ENCODE measurements at regions not wholly inside any gene's neighbourhood (a gene's known extent, or its start where the extent isn't known, plus 50 kb on each side); places are given as distances from the start of the nearest gene placed in this dataset.
"Not testable (repeated sequence)": the region's sequence is repeated elsewhere in the genome, so short reads cannot be mapped to it uniquely, and the experiment has no call there.

- H3K27me3 Mint-ChIP-seq (ENCODE audit: low read depth): no peaks in the 10 kb centered on the region
- CTCF ChIA-PET: no interaction called here
- intact Hi-C loops (cut with micrococcal nuclease): no loop called here
- H3K4me3 Mint-ChIP-seq: no peak overlapping the region
- DNase-seq: no peak
- no peaks in the 10 kb centered on the region for H3K36me3 Mint-ChIP-seq (ENCODE audit: low read depth)
- no peaks in the 10 kb centered on the region for H3K4me1 Mint-ChIP-seq (ENCODE audit: low read depth)
- H3K9me3 Mint-ChIP-seq: peaks cover 9% of the 10 kb centered on the region
- H3K27ac Mint-ChIP-seq: no peak overlapping the region
Observed at GRCh38 chr12:17335487-17335886, 729.5 kb upstream of the LMO3 start.

DNA sequence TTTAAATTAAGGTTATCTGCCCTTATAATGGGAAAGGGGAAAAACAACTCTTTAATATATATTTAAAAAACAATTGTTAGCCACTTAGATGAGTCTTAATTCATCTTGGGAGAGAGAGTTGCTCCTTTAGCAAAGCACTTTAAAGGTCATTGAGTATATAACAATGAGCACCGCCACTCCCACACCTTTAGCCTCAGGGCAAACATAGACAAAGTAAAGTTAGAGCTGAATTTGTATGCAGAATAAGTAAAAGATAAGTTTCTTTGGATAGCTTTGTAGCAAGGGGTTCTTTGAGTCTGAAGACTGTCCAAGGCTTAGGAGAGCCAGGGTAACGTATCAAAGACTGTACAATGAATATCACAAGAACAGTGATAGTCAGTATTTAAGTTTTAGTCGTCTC lies 728.8 kb upstream of the LMO3 start:
- no peak overlapping the region for H3K4me3 Mint-ChIP-seq
- intact Hi-C loops (cut with micrococcal nuclease): no loop called here
- no peaks in the 10 kb centered on the region for H3K4me1 Mint-ChIP-seq (ENCODE audit: low read depth)
- CTCF ChIA-PET: no interaction called here
- H3K9me3 Mint-ChIP-seq: peaks cover 9% of the 10 kb centered on the region
- no peak overlapping the region for H3K27ac Mint-ChIP-seq
- DNase-seq: no peak
- no peaks in the 10 kb centered on the region for H3K36me3 Mint-ChIP-seq (ENCODE audit: low read depth)
- H3K27me3 Mint-ChIP-seq (ENCODE audit: low read depth): no peaks in the 10 kb centered on the region

GRCh38 chr12:17333287-17333686 lies 727.3 kb upstream of the LMO3 start:
- Mint-ChIP-seq H3K27ac (no peak overlapping the region), H3K4me3 (no peak overlapping the region), H3K27me3 (ENCODE audit: low read depth) (no peaks in the 10 kb centered on the region), H3K9me3 (peaks cover 9% of the 10 kb centered on the region), H3K4me1 (ENCODE audit: low read depth) (no peaks in the 10 kb centered on the region), H3K36me3 (ENCODE audit: low read depth) (no peaks in the 10 kb centered on the region)
- no peak for DNase-seq
- CTCF ChIA-PET: no interaction called here
- intact Hi-C loops (cut with micrococcal nuclease): no loop called here

- intact Hi-C loops (cut with micrococcal nuclease): no loop called here
- H3K9me3 Mint-ChIP-seq: no peaks in the 10 kb centered on the region
- H3K36me3 Mint-ChIP-seq (ENCODE audit: low read depth): no peaks in the 10 kb centered on the region
- H3K27ac Mint-ChIP-seq: no peak overlapping the region
- H3K27me3 Mint-ChIP-seq (ENCODE audit: low read depth): no peaks in the 10 kb centered on the region
- no peak for DNase-seq
- CTCF ChIA-PET: no interaction called here
- no peaks in the 10 kb centered on the region for H3K4me1 Mint-ChIP-seq (ENCODE audit: low read depth)
- no peak overlapping the region for H3K4me3 Mint-ChIP-seq
Observed at GRCh38 chr12:17326649-17327048, 720.7 kb upstream of the LMO3 start.

- Mint-ChIP-seq H3K4me3 (no peak overlapping the region), H3K27ac (no peak overlapping the region), H3K4me1 (ENCODE audit: low read depth) (no peaks in the 10 kb centered on the region), H3K9me3 (peaks cover 11% of the 10 kb centered on the region), H3K36me3 (ENCODE audit: low read depth) (no peaks in the 10 kb centered on the region), H3K27me3 (ENCODE audit: low read depth) (no peaks in the 10 kb centered on the region)
- intact Hi-C loops (cut with micrococcal nuclease): no loop called here
- DNase-seq: no peak
- CTCF ChIA-PET: no interaction called here
Observed at GRCh38 chr12:17322090-17322489, 716.1 kb upstream of the LMO3 start.

GRCh38 chr12:17304503-17305347 lies 698.8 kb upstream of the LMO3 start:
- DNase-seq: no peak
- CTCF ChIA-PET: no interaction called here
- intact Hi-C loops (cut with micrococcal nuclease): no loop called here
- Mint-ChIP-seq H3K4me1 (ENCODE audit: low read depth) (no peaks in the 10 kb centered on the region), H3K36me3 (ENCODE audit: low read depth) (no peaks in the 10 kb centered on the region), H3K4me3 (no peak overlapping the region), H3K9me3 (peaks cover 10% of the 10 kb centered on the region), H3K27ac (no peak overlapping the region), H3K27me3 (ENCODE audit: low read depth) (no peaks in the 10 kb centered on the region)

DNA sequence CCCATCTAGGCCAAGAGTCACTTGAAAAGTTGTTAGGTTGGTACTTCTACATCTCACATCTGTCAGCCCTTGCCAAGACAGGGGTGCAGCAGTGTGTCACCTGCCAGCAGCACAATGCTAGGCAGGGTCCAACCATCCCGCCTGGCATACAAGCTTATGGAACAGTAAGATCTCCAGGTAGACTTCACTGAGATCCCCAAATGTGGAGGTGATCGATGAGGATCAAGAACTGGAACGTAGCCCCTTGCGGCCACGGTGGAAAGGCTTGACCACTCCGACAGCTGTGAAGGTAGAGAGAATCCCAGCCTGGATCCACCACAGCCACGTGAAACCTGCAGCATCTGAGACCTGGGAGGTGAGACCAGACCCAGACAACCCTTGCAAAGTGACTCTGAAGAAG lies 696.0 kb upstream of the LMO3 start:
- no peaks in the 10 kb centered on the region for H3K27me3 Mint-ChIP-seq (ENCODE audit: low read depth)
- CTCF ChIA-PET: no interaction called here
- H3K4me3 Mint-ChIP-seq: no peak overlapping the region
- DNase-seq: no peak
- H3K36me3 Mint-ChIP-seq (ENCODE audit: low read depth): no peaks in the 10 kb centered on the region
- H3K4me1 Mint-ChIP-seq (ENCODE audit: low read depth): no peaks in the 10 kb centered on the region
- peaks cover 16% of the 10 kb centered on the region for H3K9me3 Mint-ChIP-seq
- intact Hi-C loops (cut with micrococcal nuclease): no loop called here
- H3K27ac Mint-ChIP-seq: no peak overlapping the region

- Mint-ChIP-seq H3K27me3 (ENCODE audit: low read depth) (no peaks in the 10 kb centered on the region), H3K4me1 (ENCODE audit: low read depth) (no peaks in the 10 kb centered on the region), H3K9me3 (peaks cover 16% of the 10 kb centered on the region), H3K4me3 (no peak overlapping the region), H3K36me3 (ENCODE audit: low read depth) (no peaks in the 10 kb centered on the region), H3K27ac (no peak overlapping the region)
- intact Hi-C loops (cut with micrococcal nuclease): no loop called here
- CTCF ChIA-PET: no interaction called here
- DNase-seq: no peak
Observed at GRCh38 chr12:17301544-17301943, 695.6 kb upstream of the LMO3 start.

DNA sequence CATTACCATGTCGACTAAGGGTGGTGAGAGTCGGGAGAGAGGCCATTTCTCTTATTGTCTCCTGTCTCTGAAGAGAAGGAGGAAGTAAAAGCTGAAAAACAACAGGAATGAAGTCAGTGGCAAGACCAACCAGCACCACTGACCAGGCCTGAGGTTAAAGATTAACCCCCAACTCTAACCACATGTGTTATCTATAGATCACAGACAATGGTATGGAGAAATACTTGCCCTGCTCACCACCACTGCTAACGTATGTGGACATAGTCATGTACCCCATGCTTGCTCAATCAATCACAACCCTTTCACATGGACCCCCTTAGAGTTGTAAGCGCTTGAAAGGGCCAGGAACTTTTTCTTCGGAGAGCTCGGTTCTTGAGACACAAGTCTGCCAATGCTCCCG lies 690.9 kb upstream of the LMO3 start:
- DNase-seq: no peak
- Mint-ChIP-seq H3K27me3 (ENCODE audit: low read depth) (no peaks in the 10 kb centered on the region), H3K9me3 (peaks cover 10% of the 10 kb centered on the region), H3K36me3 (ENCODE audit: low read depth) (no peaks in the 10 kb centered on the region), H3K4me1 (ENCODE audit: low read depth) (no peaks in the 10 kb centered on the region), H3K4me3 (no peak overlapping the region), H3K27ac (no peak overlapping the region)
- CTCF ChIA-PET: no interaction called here
- intact Hi-C loops (cut with micrococcal nuclease): no loop called here

GRCh38 chr12:17286874-17287273 lies 680.9 kb upstream of the LMO3 start:
- intact Hi-C loops (cut with micrococcal nuclease): no loop called here
- no peaks in the 10 kb centered on the region for H3K27me3 Mint-ChIP-seq (ENCODE audit: low read depth)
- H3K9me3 Mint-ChIP-seq: peaks cover 5% of the 10 kb centered on the region
- CTCF ChIA-PET: no interaction called here
- no peaks in the 10 kb centered on the region for H3K36me3 Mint-ChIP-seq (ENCODE audit: low read depth)
- no peak for DNase-seq
- H3K4me3 Mint-ChIP-seq: no peak overlapping the region
- no peaks in the 10 kb centered on the region for H3K4me1 Mint-ChIP-seq (ENCODE audit: low read depth)
- no peak overlapping the region for H3K27ac Mint-ChIP-seq

DNA sequence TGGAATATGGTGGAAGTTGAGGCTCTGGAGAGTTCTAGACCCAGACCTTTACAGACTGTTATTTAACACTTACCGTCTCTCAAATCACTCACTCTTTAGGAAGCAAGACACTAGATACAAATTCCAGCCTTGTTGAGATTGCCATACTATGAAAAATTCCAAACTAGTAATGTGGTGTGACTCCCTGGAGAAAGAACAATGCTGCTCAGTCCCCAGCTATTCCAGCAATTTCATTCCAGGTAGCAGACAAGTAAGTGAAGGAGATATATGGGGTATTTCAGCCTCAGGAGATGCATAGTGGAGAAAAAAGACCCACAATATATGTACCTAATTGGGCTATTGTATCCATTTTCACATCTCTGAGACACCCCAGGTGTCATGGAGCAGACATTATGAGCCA lies 678.9 kb upstream of the LMO3 start:
- intact Hi-C loops (cut with micrococcal nuclease): no loop called here
- Mint-ChIP-seq H3K27me3 (ENCODE audit: low read depth) (no peaks in the 10 kb centered on the region), H3K27ac (no peak overlapping the region), H3K9me3 (peaks cover 5% of the 10 kb centered on the region), H3K4me1 (ENCODE audit: low read depth) (no peaks in the 10 kb centered on the region), H3K36me3 (ENCODE audit: low read depth) (no peaks in the 10 kb centered on the region), H3K4me3 (no peak overlapping the region)
- CTCF ChIA-PET: no interaction called here
- DNase-seq: no peak

- Mint-ChIP-seq H3K27ac (no peak overlapping the region), H3K4me1 (ENCODE audit: low read depth) (no peaks in the 10 kb centered on the region), H3K4me3 (no peak overlapping the region), H3K27me3 (ENCODE audit: low read depth) (no peaks in the 10 kb centered on the region), H3K36me3 (ENCODE audit: low read depth) (no peaks in the 10 kb centered on the region), H3K9me3 (peaks cover 3% of the 10 kb centered on the region)
- CTCF ChIA-PET: no interaction called here
- no peak for DNase-seq
- intact Hi-C loops (cut with micrococcal nuclease): no loop called here
Observed at GRCh38 chr12:17283563-17283962, 677.6 kb upstream of the LMO3 start.

- H3K4me3 Mint-ChIP-seq; CTCF ChIA-PET; H3K9me3 Mint-ChIP-seq; H3K27ac Mint-ChIP-seq; H3K36me3 Mint-ChIP-seq (ENCODE audit: low read depth); H3K4me1 Mint-ChIP-seq (ENCODE audit: low read depth); DNase-seq; H3K27me3 Mint-ChIP-seq (ENCODE audit: low read depth); intact Hi-C loops (cut with micrococcal nuclease): not testable (repeated sequence)
Observed at GRCh38 chr12:17282169-17282568, 676.2 kb upstream of the LMO3 start.
